ENCODE measurements at regions not wholly inside any gene's neighbourhood (a gene's known extent, or its start where the extent isn't known, plus 50 kb on each side); places are given as distances from the start of the nearest gene placed in this dataset.
A peak's percentile ranks its signal among the peaks of the same experiment; 100 is the strongest.

DNA sequence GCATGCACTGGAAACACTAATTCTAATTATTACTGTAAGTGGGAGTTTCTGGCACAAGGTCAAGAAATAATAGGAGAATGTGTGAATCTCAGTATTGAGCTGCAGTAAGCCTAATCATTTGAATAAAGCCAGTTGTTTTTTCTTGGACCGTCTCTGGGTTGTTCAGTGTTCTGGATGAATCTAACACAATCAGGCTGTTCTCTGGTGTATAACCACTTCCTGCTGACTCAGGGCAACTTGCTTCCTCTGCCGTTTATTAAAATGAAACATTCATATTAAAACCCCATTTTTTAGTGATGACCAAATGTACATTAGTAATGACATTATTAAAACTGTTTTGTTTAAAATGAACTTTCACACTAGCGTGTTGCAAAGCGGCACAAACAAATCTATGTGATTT is 273.1 kb upstream of the SNX7 start:
- H3K36me3 ChIP-seq (replicated peaks in 1 of 2; ENCODE audit: control insufficient read depth in 1 of 2, insufficient read depth in 2 of 2, low read length in 2 of 2): no peaks in the 10 kb centered on the region
- Mint-ChIP-seq H3K36me3 (no peaks in the 10 kb centered on the region), H3K9me3 (peaks cover 0 to 5% (median 1%) of the 10 kb centered on the region in 7 donors), H3K27ac (peak overlapping the region in 2 of 7 donors; percentile 8 to 13), H3K27me3 (ENCODE audit: low read depth in 3 of 3) (no peaks in the 10 kb centered on the region), H3K4me3 (peak overlapping the region in 1 of 2 donors; percentile 78), H3K4me1 (peaks cover 17% of the 10 kb centered on the region)
- no peaks in the 10 kb centered on the region for H3K27me3 ChIP-seq (ENCODE audit: control insufficient read depth in 2 of 2, insufficient read depth in 2 of 2, low read length in 2 of 2)
- H3K4me3 ChIP-seq (replicated peaks in 1 of 3; ENCODE audit: low read depth in 2 of 3, low read length in 3 of 3): peak overlapping the region in 2 of 3 experiments; percentile 12 to 55
- WGBS (ENCODE audit: insufficient coverage): no CpG with 5 or more reads among the region's 4 CpGs
- H4K20me1 ChIP-seq (ENCODE audit: insufficient read depth, low read length): no peaks in the 10 kb centered on the region
- peak overlapping the region in 1 of 2 donors; percentile 24 for H3K27ac ChIP-seq (ENCODE audit: low read depth in 1 of 2, low read length in 2 of 2)
- peak overlapping the region; percentile 55 for H3K4me2 ChIP-seq (replicated peaks; ENCODE audit: extremely low read depth, low read length, poor library complexity, severe bottlenecking)
- TF ChIP-seq, protein P1, sequence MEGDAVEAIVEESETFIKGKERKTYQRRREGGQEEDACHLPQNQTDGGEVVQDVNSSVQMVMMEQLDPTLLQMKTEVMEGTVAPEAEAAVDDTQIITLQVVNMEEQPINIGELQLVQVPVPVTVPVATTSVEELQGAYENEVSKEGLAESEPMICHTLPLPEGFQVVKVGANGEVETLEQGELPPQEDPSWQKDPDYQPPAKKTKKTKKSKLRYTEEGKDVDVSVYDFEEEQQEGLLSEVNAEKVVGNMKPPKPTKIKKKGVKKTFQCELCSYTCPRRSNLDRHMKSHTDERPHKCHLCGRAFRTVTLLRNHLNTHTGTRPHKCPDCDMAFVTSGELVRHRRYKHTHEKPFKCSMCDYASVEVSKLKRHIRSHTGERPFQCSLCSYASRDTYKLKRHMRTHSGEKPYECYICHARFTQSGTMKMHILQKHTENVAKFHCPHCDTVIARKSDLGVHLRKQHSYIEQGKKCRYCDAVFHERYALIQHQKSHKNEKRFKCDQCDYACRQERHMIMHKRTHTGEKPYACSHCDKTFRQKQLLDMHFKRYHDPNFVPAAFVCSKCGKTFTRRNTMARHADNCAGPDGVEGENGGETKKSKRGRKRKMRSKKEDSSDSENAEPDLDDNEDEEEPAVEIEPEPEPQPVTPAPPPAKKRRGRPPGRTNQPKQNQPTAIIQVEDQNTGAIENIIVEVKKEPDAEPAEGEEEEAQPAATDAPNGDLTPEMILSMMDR (IDR thresholded peaks at IDR 0.05): no peak
- no peak overlapping the region for H3K9ac ChIP-seq (ENCODE audit: insufficient read depth, low read length, poor library complexity, severe bottlenecking)
- peak overlapping the region; percentile 68 for H2AFZ ChIP-seq (ENCODE audit: insufficient read depth, low read depth, low read length, poor library complexity, severe bottlenecking)
- no peaks in the 10 kb centered on the region for H3K79me2 ChIP-seq (ENCODE audit: insufficient read depth, low read length)
- H3K9me3 ChIP-seq (replicated peaks in 1 of 2; ENCODE audit: control insufficient read depth in 1 of 2, insufficient read depth in 1 of 2, low read length in 2 of 2): no peaks in the 10 kb centered on the region
- intact Hi-C loops (cut with micrococcal nuclease): no loop called here
- DNase-seq: peak; percentile 19 to 34 (median 25)
- H3K4me1 ChIP-seq (ENCODE audit: control insufficient read depth in 1 of 2, insufficient read depth in 2 of 2, low read length in 2 of 2): peaks cover 12 to 19% of the 10 kb centered on the region in 2 donors

DNA sequence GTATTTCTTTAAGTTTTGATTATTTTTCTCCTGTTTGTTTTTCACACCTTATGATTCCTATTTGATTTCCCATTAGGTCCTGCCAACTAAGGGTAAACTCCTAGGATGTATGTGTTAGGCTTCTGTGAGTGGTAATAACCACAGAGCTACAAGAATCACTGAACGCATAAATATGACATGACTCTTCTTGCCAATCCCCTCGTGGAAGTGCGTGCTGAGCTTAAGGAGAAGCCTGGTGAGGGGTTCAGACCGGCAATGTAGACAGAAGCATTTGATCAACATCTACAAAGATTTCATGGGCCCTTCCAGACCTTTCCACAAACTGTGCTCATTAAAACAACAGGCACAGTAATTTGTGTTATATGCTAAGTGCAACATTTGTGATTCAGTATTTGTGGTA is 273.8 kb upstream of the SNX7 start:
- Mint-ChIP-seq H3K27ac (no peak overlapping the region), H3K4me3 (no peak overlapping the region), H3K9me3 (peaks cover 0 to 5% (median 1%) of the 10 kb centered on the region in 7 donors), H3K27me3 (ENCODE audit: low read depth in 3 of 3) (no peaks in the 10 kb centered on the region), H3K36me3 (no peaks in the 10 kb centered on the region), H3K4me1 (peaks cover 17% of the 10 kb centered on the region)
- no CpG with 5 or more reads among the region's 4 CpGs for WGBS (ENCODE audit: insufficient coverage)
- Histone ChIP-seq H3K79me2 (ENCODE audit: insufficient read depth, low read length) (no peaks in the 10 kb centered on the region), H2AFZ (ENCODE audit: insufficient read depth, low read depth, low read length, poor library complexity, severe bottlenecking) (peak overlapping the region; percentile 68), H3K9me3 (replicated peaks in 1 of 2; ENCODE audit: control insufficient read depth in 1 of 2, insufficient read depth in 1 of 2, low read length in 2 of 2) (no peaks in the 10 kb centered on the region), H3K9ac (ENCODE audit: insufficient read depth, low read length, poor library complexity, severe bottlenecking) (no peak overlapping the region), H3K4me2 (replicated peaks; ENCODE audit: extremely low read depth, low read length, poor library complexity, severe bottlenecking) (no peak overlapping the region), H3K27me3 (ENCODE audit: control insufficient read depth in 2 of 2, insufficient read depth in 2 of 2, low read length in 2 of 2) (no peaks in the 10 kb centered on the region), H3K4me3 (replicated peaks in 1 of 3; ENCODE audit: low read depth in 2 of 3, low read length in 3 of 3) (no peak overlapping the region), H3K4me1 (ENCODE audit: control insufficient read depth in 1 of 2, insufficient read depth in 2 of 2, low read length in 2 of 2) (peaks cover 12 to 19% of the 10 kb centered on the region in 2 donors), H3K36me3 (replicated peaks in 1 of 2; ENCODE audit: control insufficient read depth in 1 of 2, insufficient read depth in 2 of 2, low read length in 2 of 2) (no peaks in the 10 kb centered on the region), H3K27ac (ENCODE audit: low read depth in 1 of 2, low read length in 2 of 2) (no peak overlapping the region), H4K20me1 (ENCODE audit: insufficient read depth, low read length) (no peaks in the 10 kb centered on the region)
- DNase-seq: no peak
- TF ChIP-seq, protein P1 (IDR thresholded peaks at IDR 0.05): no peak
- intact Hi-C loops (cut with micrococcal nuclease): no loop called here
